Muscle of back (tissue), 3 donors: ENCODE measurements at regions not wholly inside any gene's neighbourhood (a gene's known extent, or its start where the extent isn't known, plus 50 kb on each side); places are given as distances from the start of the nearest gene placed in this dataset.
"Not testable (repeated sequence)": the region's sequence is repeated elsewhere in the genome, so short reads cannot be mapped to it uniquely, and the experiment has no call there.

Experiments used
- DNase-seq, 3 donors: peaks; one replicate each; pipeline versions ENCODE4 v3.0.0 to v3.0.0-alpha.2; 2013

- no peak for DNase-seq
Observed at GRCh38 chr14:30069536-30069935, 141.9 kb upstream of the PRKD1 start.

- not testable (repeated sequence) for DNase-seq
Observed at GRCh38 chr14:30072454-30072853, 144.8 kb upstream of the PRKD1 start.

- no peak for DNase-seq
Observed at GRCh38 chr14:30077946-30078345, 150.3 kb upstream of the PRKD1 start.

- no peak for DNase-seq
Observed at GRCh38 chr14:30078811-30079402, 151.3 kb upstream of the PRKD1 start.

GRCh38 chr14:30082486-30082885, 154.8 kb upstream of the PRKD1 start:
- no peak for DNase-seq

GRCh38 chr14:30084811-30085210, 157.2 kb upstream of the PRKD1 start:
- DNase-seq = no peak

- no peak for DNase-seq
Observed at GRCh38 chr14:30085943-30086342, 158.3 kb upstream of the PRKD1 start.

GRCh38 chr14:30088620-30089019, 161.0 kb upstream of the PRKD1 start:
- DNase-seq = no peak

- DNase-seq = no peak
Observed at GRCh38 chr14:30108975-30109700, 181.5 kb upstream of the PRKD1 start.

- no peak for DNase-seq
Observed at GRCh38 chr14:30114051-30114450, 186.4 kb upstream of the PRKD1 start.

GRCh38 chr14:30115756-30116155, 188.1 kb upstream of the PRKD1 start:
- DNase-seq = no peak

GRCh38 chr14:30118992-30119640, 191.5 kb upstream of the PRKD1 start:
- DNase-seq = no peak

- no peak for DNase-seq
Observed at GRCh38 chr14:30125322-30125979, 197.8 kb upstream of the PRKD1 start.

GRCh38 chr14:30129807-30130206, 202.2 kb upstream of the PRKD1 start:
- DNase-seq = no peak

GRCh38 chr14:30131581-30132097, 204.0 kb upstream of the PRKD1 start:
- DNase-seq = no peak

GRCh38 chr14:30132196-30132595, 204.5 kb upstream of the PRKD1 start:
- DNase-seq = no peak

GRCh38 chr14:30134936-30135335, 207.3 kb upstream of the PRKD1 start:
- no peak for DNase-seq

GRCh38 chr14:30138567-30138966, 210.9 kb upstream of the PRKD1 start:
- no peak for DNase-seq

GRCh38 chr14:30142216-30142615, 214.6 kb upstream of the PRKD1 start:
- peak in 1 of 3 donors; percentile 20 for DNase-seq

GRCh38 chr14:30143627-30144026, 216.0 kb upstream of the PRKD1 start:
- peak in 2 of 3 donors; percentile 22 to 61 for DNase-seq

- peak; percentile 36 to 76 (median 62) for DNase-seq
Observed at GRCh38 chr14:30153717-30154116, 226.1 kb upstream of the PRKD1 start.

- no peak for DNase-seq
Observed at GRCh38 chr14:30156571-30156970, 228.9 kb upstream of the PRKD1 start.
